ENCODE measurements at regions not wholly inside any gene's neighbourhood (a gene's known extent, or its start where the extent isn't known, plus 50 kb on each side); places are given as distances from the start of the nearest gene placed in this dataset.
"Not testable (repeated sequence)": the region's sequence is repeated elsewhere in the genome, so short reads cannot be mapped to it uniquely, and the experiment has no call there.

DNA sequence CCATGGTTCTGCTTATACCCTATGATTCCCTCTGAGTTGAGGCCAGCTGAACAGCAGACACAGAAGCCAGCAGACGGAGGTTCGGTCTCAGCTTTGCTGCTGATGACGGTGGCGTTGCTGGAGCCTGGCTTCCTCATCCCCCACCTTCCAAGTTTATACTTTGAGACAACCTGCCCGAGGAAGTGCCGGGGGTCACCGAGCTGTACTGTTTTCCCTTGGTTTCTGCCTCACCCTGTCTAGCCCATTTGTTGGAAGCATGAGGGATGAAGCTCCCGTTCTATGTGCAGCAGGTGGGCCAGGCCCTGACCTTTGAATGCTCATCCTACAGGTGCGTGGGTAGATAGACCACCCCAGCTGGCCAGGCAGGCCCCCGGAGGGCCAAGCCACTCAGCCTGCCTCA, 117.3 kb downstream of the MYCN start:
- TF ChIP-seq, protein P1, sequence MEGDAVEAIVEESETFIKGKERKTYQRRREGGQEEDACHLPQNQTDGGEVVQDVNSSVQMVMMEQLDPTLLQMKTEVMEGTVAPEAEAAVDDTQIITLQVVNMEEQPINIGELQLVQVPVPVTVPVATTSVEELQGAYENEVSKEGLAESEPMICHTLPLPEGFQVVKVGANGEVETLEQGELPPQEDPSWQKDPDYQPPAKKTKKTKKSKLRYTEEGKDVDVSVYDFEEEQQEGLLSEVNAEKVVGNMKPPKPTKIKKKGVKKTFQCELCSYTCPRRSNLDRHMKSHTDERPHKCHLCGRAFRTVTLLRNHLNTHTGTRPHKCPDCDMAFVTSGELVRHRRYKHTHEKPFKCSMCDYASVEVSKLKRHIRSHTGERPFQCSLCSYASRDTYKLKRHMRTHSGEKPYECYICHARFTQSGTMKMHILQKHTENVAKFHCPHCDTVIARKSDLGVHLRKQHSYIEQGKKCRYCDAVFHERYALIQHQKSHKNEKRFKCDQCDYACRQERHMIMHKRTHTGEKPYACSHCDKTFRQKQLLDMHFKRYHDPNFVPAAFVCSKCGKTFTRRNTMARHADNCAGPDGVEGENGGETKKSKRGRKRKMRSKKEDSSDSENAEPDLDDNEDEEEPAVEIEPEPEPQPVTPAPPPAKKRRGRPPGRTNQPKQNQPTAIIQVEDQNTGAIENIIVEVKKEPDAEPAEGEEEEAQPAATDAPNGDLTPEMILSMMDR (conservative IDR thresholded peaks at IDR 0.05; ENCODE audit: low read length) = no peak
- no peak for TF ChIP-seq EZH2phosphoT487 (IDR thresholded peaks at IDR 0.05; ENCODE audit: borderline replicate concordance)
- Histone ChIP-seq H3K9me2 (replicated peaks; ENCODE audit: low read depth, low read length) (no peaks in the 10 kb centered on the region), H3K27me3 (ENCODE audit: insufficient read depth, low read length, poor library complexity, severe bottlenecking) (no peaks in the 10 kb centered on the region), H3K36me3 (ENCODE audit: insufficient read depth, low read length) (no peaks in the 10 kb centered on the region), H3K4me3 (ENCODE audit: low read length, poor library complexity, severe bottlenecking) (no peak overlapping the region), H3K79me2 (ENCODE audit: insufficient read depth, low read length) (no peaks in the 10 kb centered on the region), H2AFZ (ENCODE audit: low read length) (no peak overlapping the region), H3K9me3 (ENCODE audit: insufficient read depth, low read depth, low read length) (peaks cover under 1% of the 10 kb centered on the region; the same call in 1 of the 2 replicates), H3K4me2 (ENCODE audit: low read depth, low read length, poor library complexity, severe bottlenecking) (no peak overlapping the region), H3F3A (ENCODE audit: low read depth) (no peaks in the 10 kb centered on the region), H3K4me1 (ENCODE audit: insufficient read depth, low read length, poor library complexity, severe bottlenecking) (no peaks in the 10 kb centered on the region), H4K20me1 (ENCODE audit: insufficient read depth, low read length, poor library complexity, severe bottlenecking) (no peaks in the 10 kb centered on the region), H3K9ac (ENCODE audit: low read depth, low read length, poor library complexity, severe bottlenecking) (no peak overlapping the region)

DNA sequence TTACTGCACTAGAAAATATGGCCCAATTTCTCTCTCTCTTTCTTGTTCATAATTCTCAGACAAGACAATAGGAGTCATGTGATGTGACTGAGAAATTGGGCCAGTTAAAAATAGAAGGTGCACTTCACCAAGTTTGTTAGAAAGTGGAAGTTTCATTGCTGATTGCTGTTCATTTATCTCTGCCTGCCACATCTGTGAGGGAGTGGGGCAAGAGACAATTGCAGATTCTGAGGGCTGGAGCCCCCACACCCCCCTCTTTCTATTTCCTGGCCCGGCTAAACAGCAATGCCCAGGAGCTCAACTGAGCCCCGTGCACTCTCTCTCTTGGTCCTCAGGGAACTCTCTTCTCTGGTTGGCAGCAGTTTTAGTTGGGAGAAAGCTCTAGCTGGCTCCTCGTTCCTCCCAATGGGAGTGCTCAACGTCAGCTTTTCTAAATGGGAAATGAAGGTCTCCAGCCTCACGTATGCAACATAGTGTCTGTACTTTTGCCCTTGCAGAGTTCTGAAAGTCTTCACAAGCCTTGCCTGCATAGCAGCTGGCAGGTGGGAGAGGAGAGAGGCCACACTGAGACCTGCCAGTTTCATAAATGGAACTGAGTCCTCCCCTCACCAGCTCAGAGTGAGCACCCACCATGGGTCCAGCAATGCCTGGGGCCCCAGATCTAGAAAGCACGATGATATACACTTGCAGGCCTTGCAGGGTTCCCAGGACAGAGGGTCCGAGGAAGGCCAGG, 115.7 kb downstream of the MYCN start:
- no peak overlapping the region for H3K4me2 ChIP-seq (ENCODE audit: low read depth, low read length, poor library complexity, severe bottlenecking)
- H3K27me3 ChIP-seq (ENCODE audit: insufficient read depth, low read length, poor library complexity, severe bottlenecking) = no peaks in the 10 kb centered on the region
- no peak overlapping the region for H2AFZ ChIP-seq (ENCODE audit: low read length)
- no peaks in the 10 kb centered on the region for H4K20me1 ChIP-seq (ENCODE audit: insufficient read depth, low read length, poor library complexity, severe bottlenecking)
- TF ChIP-seq, protein P1 (conservative IDR thresholded peaks at IDR 0.05; ENCODE audit: low read length) = no peak
- H3K4me3 ChIP-seq (ENCODE audit: low read length, poor library complexity, severe bottlenecking) = no peak overlapping the region
- no peaks in the 10 kb centered on the region for H3K36me3 ChIP-seq (ENCODE audit: insufficient read depth, low read length)
- no peaks in the 10 kb centered on the region for H3K9me3 ChIP-seq (ENCODE audit: insufficient read depth, low read depth, low read length)
- H3K9ac ChIP-seq (ENCODE audit: low read depth, low read length, poor library complexity, severe bottlenecking) = no peak overlapping the region
- no peaks in the 10 kb centered on the region for H3K4me1 ChIP-seq (ENCODE audit: insufficient read depth, low read length, poor library complexity, severe bottlenecking)
- H3F3A ChIP-seq (ENCODE audit: low read depth) = no peaks in the 10 kb centered on the region
- no peaks in the 10 kb centered on the region for H3K9me2 ChIP-seq (replicated peaks; ENCODE audit: low read depth, low read length)
- no peaks in the 10 kb centered on the region for H3K79me2 ChIP-seq (ENCODE audit: insufficient read depth, low read length)

DNA sequence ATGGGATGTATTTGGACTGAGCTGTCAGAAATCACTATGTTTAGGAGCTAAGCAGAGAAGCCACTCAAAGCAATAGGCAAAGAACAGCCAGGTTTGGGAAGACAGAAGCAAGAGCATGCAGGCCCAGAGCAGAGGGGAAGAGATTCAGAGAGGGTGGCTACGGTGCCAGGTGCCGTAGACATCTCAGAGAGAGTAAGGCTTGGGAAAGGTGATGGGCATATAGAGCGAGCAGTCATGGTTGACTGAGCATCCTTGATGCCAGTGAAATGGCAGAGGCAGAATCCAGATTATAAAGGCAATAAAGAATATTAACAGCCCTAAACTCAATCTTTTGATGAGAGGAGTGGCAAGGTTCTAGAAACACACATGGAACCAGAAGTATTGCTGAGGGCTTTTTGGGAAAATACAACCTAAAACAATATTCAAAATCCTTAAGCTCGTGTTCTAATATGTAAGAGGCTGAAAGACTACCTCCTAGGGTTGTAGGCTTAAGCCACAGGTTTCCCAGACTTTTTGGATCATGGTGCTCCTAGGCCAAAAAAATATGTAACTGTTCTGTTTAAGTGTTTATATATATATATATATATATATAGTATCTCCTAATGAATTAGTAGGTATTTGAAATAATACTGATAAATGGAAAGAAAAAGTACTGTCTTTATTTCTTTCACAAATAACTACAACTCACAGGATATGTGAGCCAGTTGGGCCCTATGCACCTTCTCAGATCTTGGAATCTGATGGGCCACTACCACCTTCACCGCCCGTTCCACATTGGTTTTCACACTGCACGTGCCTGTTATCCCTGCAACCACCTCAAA, 113.3 kb downstream of the MYCN start:
- H3K4me3 ChIP-seq (ENCODE audit: low read length, poor library complexity, severe bottlenecking) = no peak overlapping the region

DNA sequence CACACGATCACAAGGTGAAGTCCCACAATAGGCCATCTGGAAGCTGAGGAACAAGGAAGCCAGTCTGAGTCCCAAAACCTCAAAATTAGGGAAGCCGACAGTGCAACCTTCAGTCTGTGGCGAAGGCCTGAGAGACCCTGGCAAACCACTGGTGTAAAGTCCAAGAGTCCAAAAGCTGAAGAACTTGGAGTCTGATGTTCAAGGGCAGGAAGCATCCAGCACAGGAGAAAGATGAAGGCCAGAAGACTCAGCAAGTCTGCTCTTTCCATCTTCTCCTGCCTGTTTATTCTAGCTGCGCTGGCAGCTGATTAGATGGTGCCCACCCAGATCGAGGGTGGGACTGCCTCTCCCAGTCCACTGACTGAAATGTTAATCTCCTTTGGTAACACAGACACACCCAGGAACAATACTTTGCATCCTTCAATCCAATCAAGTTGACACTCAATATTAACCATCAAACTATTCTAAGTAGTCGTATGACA, 112.3 kb downstream of the MYCN start:
- not testable (repeated sequence) for H3K9ac ChIP-seq (ENCODE audit: low read depth, low read length, poor library complexity, severe bottlenecking); H3K36me3 ChIP-seq (ENCODE audit: insufficient read depth, low read length); H3K79me2 ChIP-seq (ENCODE audit: insufficient read depth, low read length); H2AFZ ChIP-seq (ENCODE audit: low read length); H3F3A ChIP-seq (ENCODE audit: low read depth); H3K27me3 ChIP-seq (ENCODE audit: insufficient read depth, low read length, poor library complexity, severe bottlenecking); H3K4me2 ChIP-seq (ENCODE audit: low read depth, low read length, poor library complexity, severe bottlenecking); H3K9me3 ChIP-seq (ENCODE audit: insufficient read depth, low read depth, low read length); H3K4me3 ChIP-seq (ENCODE audit: low read length, poor library complexity, severe bottlenecking); H4K20me1 ChIP-seq (ENCODE audit: insufficient read depth, low read length, poor library complexity, severe bottlenecking); H3K9me2 ChIP-seq (replicated peaks; ENCODE audit: low read depth, low read length); H3K4me1 ChIP-seq (ENCODE audit: insufficient read depth, low read length, poor library complexity, severe bottlenecking)

More for the DNA sequence above, 113.3 kb downstream of the MYCN start:
- Histone ChIP-seq H3F3A (ENCODE audit: low read depth) (no peaks in the 10 kb centered on the region), H2AFZ (ENCODE audit: low read length) (no peak overlapping the region), H3K4me1 (ENCODE audit: insufficient read depth, low read length, poor library complexity, severe bottlenecking) (no peaks in the 10 kb centered on the region), H4K20me1 (ENCODE audit: insufficient read depth, low read length, poor library complexity, severe bottlenecking) (no peaks in the 10 kb centered on the region), H3K9me2 (replicated peaks; ENCODE audit: low read depth, low read length) (no peaks in the 10 kb centered on the region), H3K4me2 (ENCODE audit: low read depth, low read length, poor library complexity, severe bottlenecking) (no peak overlapping the region), H3K9me3 (ENCODE audit: insufficient read depth, low read depth, low read length) (no peaks in the 10 kb centered on the region), H3K27me3 (ENCODE audit: insufficient read depth, low read length, poor library complexity, severe bottlenecking) (no peaks in the 10 kb centered on the region), H3K79me2 (ENCODE audit: insufficient read depth, low read length) (no peaks in the 10 kb centered on the region), H3K36me3 (ENCODE audit: insufficient read depth, low read length) (no peaks in the 10 kb centered on the region), H3K9ac (ENCODE audit: low read depth, low read length, poor library complexity, severe bottlenecking) (no peak overlapping the region)
- no peak for TF ChIP-seq EZH2phosphoT487 (IDR thresholded peaks at IDR 0.05; ENCODE audit: borderline replicate concordance)
